Activated CD4-positive, alpha-beta memory T cell treated with anti-CD3 and anti-CD28 coated beads for 36 hours (primary cell): ENCODE measurements at regions not wholly inside any gene's neighbourhood (a gene's known extent, or its start where the extent isn't known, plus 50 kb on each side); places are given as distances from the start of the nearest gene placed in this dataset.

Experiments used
- CTCF ChIA-PET: fragments of 350-600 bp; sonication (Branson Sonifier 250); formaldehyde crosslinking; loops from one replicate; lab custom pipeline; 2021; ENCODE audit warnings: antibody characterized with exemption, inconsistent platforms; lab: Charles Lee
- POLR2A ChIA-PET: fragments of 350-600 bp; sonication (Branson Sonifier 250); formaldehyde crosslinking; loops from one replicate; lab custom pipeline; 2021; ENCODE audit warnings: antibody characterized with exemption; lab: Charles Lee
- DNase-seq: peaks from one replicate; pipeline ENCODE4 v3.0.0-alpha.2; 2020
- H3K27ac Mint-ChIP-seq: one replicate; pipeline ENCODE4 v1.8.0; 2021; ENCODE audit warnings: mixed read lengths
- H3K27me3 Mint-ChIP-seq: one replicate; pipeline ENCODE4 v1.8.0; 2021; ENCODE audit warnings: mixed read lengths
- H3K36me3 Mint-ChIP-seq: one replicate; pipeline ENCODE4 v1.8.0; 2021; ENCODE audit warnings: mixed read lengths
- H3K4me1 Mint-ChIP-seq: one replicate; pipeline ENCODE4 v1.8.0; 2021; ENCODE audit warnings: low read depth, mixed read lengths
- H3K4me3 Mint-ChIP-seq: one replicate; pipeline ENCODE4 v1.8.0; 2021; ENCODE audit warnings: mild to moderate bottlenecking, mixed read lengths
- H3K9me3 Mint-ChIP-seq: one replicate; pipeline ENCODE4 v1.8.0; 2021; ENCODE audit warnings: mixed read lengths
- intact Hi-C: fragments of 100-400 bp; cut with micrococcal nuclease; formaldehyde crosslinking; loops from one replicate; pipeline ENCODE4 v1.15.1; 2023

DNA sequence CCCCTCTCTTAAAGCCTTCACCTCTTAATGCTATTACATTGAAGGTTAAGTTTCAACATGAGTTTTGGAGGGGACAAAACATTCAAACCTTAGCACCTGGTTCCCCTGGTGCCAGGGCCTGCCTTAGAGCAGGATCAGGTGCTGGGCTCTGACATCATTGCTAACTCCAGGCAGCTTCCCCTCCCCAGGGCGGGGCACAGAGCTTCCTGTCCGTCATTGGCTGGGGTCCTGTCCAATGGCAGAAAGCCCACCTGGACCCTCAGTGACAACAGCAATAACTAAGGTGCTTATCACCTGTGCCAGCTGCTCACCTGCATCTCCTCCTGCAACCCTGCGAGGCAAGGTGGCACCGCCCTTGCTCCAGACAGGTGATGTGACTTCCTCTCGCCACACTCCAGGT is 177.4 kb downstream of the NSG2 start:
- Mint-ChIP-seq H3K36me3 (no peaks in the 10 kb centered on the region), H3K4me1 (no peaks in the 10 kb centered on the region), H3K27ac (no peak overlapping the region), H3K4me3 (no peak overlapping the region), H3K27me3 (peaks cover 2% of the 10 kb centered on the region), H3K9me3 (peaks cover 4% of the 10 kb centered on the region)
- POLR2A ChIA-PET: no interaction called here
- intact Hi-C loops: no loop called here
- DNase-seq: no peak
- CTCF ChIA-PET: no interaction called here

DNA sequence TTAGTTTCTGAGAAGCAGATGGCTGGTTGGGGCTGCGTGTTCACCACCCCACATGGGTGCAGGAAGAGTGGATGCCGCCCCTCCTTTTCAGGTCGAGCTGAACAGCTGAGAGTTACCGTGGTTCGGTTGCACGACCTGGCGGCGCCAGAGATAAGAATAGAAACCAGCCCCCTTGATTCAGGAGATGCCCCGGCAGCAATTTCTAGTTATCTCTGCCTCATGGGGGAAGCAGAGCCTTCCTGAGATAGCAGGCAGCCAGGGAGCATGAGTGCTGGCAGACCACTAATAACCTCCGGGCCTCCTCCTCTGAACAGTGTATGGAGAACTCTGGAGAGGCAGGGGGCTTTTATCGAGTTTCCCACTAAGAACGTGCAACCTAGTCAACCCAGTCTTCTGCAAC is 177.8 kb downstream of the NSG2 start:
- no peak for DNase-seq
- peaks cover under 1% of the 10 kb centered on the region for H3K9me3 Mint-ChIP-seq
- H3K27ac Mint-ChIP-seq: no peak overlapping the region
- CTCF ChIA-PET: no interaction called here
- no peaks in the 10 kb centered on the region for H3K4me1 Mint-ChIP-seq
- intact Hi-C loops: no loop called here
- H3K27me3 Mint-ChIP-seq: peaks cover 2% of the 10 kb centered on the region
- POLR2A ChIA-PET: no interaction called here
- H3K36me3 Mint-ChIP-seq: no peaks in the 10 kb centered on the region
- H3K4me3 Mint-ChIP-seq: no peak overlapping the region

DNA sequence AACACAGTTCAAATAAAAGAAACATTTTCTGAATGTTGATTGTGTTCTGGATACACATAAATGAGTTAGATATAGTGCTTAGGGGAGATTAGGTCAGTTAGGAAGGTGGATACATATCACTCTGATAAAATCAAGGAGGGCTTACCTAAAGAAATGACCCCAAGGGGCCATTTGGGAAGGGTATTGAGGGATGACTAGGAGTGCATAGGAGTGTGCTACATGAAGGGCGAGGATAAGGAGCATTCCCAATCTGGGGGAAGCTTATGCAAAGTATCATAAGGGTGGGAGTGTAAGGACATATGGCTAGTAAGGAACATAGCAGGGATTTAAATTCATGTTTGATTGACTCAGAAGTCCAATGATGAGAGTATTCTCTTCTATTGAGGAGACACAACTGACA is 183.6 kb downstream of the NSG2 start:
- H3K27ac Mint-ChIP-seq: no peak overlapping the region
- DNase-seq: no peak
- H3K9me3 Mint-ChIP-seq: no peaks in the 10 kb centered on the region
- no peaks in the 10 kb centered on the region for H3K36me3 Mint-ChIP-seq
- H3K4me3 Mint-ChIP-seq: no peak overlapping the region
- ChIA-PET POLR2A (no interaction called here), CTCF (no interaction called here)
- no peaks in the 10 kb centered on the region for H3K4me1 Mint-ChIP-seq
- peaks cover 3% of the 10 kb centered on the region for H3K27me3 Mint-ChIP-seq
- intact Hi-C loops: no loop called here

DNA sequence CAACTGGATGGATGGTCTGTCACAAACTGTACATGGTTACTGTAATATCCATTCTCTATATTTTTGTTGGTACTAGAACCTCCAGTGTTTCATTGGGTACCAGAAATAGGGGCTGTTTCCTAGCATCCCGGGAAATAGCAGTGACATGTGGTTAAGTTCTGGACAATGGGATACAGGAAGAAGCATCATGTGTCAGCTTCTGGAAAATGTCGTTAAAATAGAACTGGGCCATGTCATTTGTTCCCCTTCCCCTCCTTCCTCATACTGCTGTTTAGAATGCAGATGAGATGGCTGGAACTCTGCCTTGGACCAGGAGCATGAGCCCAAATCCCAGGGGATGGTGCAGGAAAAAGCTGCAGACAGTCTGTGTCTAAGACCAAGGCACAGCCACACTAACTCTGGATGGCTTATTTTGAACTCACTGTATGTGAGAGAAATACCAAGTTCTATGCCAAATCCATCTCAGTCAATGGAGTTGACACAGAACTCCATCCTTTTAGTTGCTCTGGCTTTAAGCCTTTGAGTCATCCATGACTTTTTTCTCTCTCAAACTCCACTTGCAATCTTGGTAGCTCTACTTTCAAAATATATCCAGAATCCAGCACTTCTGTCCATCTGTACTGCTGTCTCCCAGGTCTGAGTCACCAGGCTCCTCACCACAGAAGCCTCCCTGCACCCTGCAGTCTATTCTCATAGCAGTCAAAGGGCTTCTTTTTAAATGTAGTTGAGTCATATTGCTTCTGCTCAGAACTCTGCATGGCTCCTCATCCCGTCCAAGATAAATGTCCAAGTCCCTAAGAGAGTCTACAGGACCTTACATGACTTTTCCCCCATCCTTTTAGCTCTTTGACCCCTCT is 184.2 kb downstream of the NSG2 start:
- Mint-ChIP-seq H3K9me3 (no peaks in the 10 kb centered on the region), H3K4me1 (no peaks in the 10 kb centered on the region), H3K4me3 (no peak overlapping the region), H3K27ac (no peak overlapping the region), H3K36me3 (no peaks in the 10 kb centered on the region), H3K27me3 (peaks cover 3% of the 10 kb centered on the region)
- ChIA-PET POLR2A (no interaction called here), CTCF (no interaction called here)
- DNase-seq: no peak
- intact Hi-C loops: no loop called here

DNA sequence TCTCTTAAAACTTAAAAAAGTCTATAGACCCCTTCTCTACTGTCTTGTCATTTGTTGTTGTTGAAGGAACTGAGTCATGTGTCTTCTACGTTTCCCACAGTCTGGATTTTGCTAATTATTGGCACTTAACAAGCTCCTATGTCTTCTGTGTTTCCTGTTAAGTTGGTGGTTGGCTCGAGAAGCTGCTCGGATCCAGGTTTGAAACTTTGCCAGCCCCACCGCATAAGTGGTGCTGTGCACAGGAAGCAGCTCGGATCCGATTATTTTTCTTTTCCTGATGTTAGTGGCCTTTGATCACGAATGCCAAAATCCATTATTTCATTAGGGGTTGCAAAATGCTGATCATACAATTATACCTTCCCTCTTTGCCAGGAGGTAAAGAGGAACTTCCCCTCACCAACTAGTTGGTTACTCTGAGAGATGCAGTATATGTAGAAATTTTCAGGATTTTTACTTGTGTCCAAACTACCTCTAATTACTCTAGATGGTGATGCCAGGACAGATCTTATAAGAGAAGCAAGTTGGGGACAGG is 186.5 kb downstream of the NSG2 start:
- H3K9me3 Mint-ChIP-seq: no peaks in the 10 kb centered on the region
- intact Hi-C loops: no loop called here
- ChIA-PET CTCF (no interaction called here), POLR2A (no interaction called here)
- no peaks in the 10 kb centered on the region for H3K36me3 Mint-ChIP-seq
- H3K27ac Mint-ChIP-seq: no peak overlapping the region
- H3K4me1 Mint-ChIP-seq: no peaks in the 10 kb centered on the region
- DNase-seq: no peak
- H3K4me3 Mint-ChIP-seq: no peak overlapping the region
- H3K27me3 Mint-ChIP-seq: peaks cover 4% of the 10 kb centered on the region

DNA sequence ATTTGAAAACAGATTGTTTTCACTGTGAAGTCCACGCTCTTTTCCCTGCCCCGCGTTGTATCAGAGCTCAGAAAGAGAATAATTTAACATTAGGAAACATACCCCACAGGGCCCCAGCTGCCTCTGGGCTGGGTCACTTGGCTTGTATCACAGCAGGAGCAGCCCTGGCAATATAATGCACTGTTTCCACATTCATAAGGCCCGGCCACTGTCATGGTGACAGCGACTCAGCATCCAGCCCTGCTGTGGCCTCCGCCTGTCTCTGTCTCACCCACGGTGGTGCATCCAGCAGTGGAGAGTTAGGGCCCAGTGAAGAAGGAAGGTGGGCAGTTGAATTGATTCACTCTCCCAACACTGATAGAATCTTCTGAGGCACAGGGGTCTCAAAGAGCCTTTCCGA is 188.9 kb downstream of the NSG2 start:
- intact Hi-C loops: no loop called here
- Mint-ChIP-seq H3K4me1 (no peaks in the 10 kb centered on the region), H3K36me3 (no peaks in the 10 kb centered on the region), H3K4me3 (no peak overlapping the region), H3K27ac (no peak overlapping the region), H3K9me3 (no peaks in the 10 kb centered on the region), H3K27me3 (peaks cover 4% of the 10 kb centered on the region)
- no peak for DNase-seq
- ChIA-PET POLR2A (no interaction called here), CTCF (no interaction called here)

DNA sequence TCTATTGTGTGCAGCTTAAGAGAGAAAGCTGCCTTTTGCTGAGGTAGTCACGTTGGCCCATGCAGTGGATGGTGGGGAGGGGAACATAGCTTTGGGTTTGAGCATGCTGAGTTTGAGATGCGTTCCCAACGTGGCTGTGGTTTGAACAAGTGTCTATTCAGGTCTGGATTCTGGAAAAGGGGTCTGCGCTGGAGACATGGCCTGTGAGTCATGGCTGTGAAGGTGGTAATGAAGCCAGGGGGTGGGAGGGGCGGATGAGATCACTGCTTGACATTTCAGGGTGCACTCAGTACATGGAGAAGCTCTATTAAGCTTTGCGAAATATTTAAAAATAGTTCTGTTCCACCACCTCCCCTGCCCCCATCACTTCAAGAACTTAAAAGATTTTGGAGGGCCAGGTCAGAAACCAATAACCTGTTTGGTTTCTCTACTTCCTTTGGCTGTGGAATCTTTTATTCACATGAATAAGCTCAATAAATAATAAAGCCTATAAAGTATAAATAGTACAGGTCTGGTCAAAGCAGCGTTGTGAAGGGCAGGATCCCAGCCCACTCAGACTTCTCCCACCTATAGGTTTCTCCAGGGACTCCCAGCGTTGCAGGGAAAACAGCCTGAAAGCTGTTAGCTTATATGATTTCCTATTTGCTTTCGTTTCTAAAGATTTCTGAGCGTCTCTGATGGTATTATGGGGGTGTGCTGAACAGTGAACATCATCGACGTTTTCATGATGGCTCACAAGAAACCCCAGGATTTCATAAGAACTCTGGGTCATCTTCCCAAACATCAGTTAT is 189.9 kb downstream of the NSG2 start:
- ChIA-PET CTCF (no interaction called here), POLR2A (no interaction called here)
- no peak for DNase-seq
- H3K36me3 Mint-ChIP-seq: no peaks in the 10 kb centered on the region
- H3K4me3 Mint-ChIP-seq: no peak overlapping the region
- no peak overlapping the region for H3K27ac Mint-ChIP-seq
- peaks cover 6% of the 10 kb centered on the region for H3K27me3 Mint-ChIP-seq
- H3K9me3 Mint-ChIP-seq: no peaks in the 10 kb centered on the region
- intact Hi-C loops: no loop called here
- no peaks in the 10 kb centered on the region for H3K4me1 Mint-ChIP-seq

DNA sequence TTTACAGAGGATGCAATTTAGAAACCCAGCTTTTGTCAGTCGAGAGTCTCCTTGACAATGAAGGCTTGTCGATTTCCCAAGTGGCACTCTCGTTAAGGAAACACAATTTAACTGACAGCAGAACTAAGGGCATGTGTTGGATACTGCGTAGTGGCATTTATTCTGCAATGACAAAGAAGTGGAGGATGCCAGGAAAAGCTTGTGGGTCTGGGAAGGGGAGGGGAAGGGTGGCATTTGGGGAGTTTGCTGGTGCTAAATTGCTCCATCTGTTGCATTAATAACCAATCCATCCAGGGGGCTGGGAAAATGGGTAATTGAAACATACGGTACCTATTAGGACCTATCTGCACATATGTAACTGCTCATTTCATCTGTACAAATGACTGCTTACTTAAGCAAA is 190.6 kb downstream of the NSG2 start:
- Mint-ChIP-seq H3K4me3 (no peak overlapping the region), H3K4me1 (no peaks in the 10 kb centered on the region), H3K27me3 (peaks cover 6% of the 10 kb centered on the region), H3K27ac (no peak overlapping the region), H3K36me3 (no peaks in the 10 kb centered on the region), H3K9me3 (no peaks in the 10 kb centered on the region)
- ChIA-PET CTCF (no interaction called here), POLR2A (no interaction called here)
- no peak for DNase-seq
- intact Hi-C loops: no loop called here

DNA sequence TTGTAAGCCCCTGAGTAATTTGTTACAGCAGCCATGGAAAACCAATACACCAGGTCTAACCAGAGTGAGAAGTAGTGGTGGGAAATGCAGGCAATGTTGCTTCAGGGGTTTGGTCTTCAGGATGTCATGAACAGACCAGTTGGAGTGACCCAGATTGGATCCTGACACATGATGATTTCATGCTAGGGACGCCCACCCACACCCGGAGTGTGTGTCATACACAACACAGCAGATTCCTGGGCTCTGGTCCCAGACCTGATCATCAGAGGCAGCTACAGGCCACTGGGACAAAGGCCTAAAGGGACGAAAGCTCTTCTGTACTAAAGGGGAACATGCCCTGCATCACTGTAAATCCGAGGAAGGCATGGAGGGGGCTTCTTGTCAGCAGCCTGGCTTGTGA is 194.2 kb downstream of the NSG2 start:
- CTCF ChIA-PET: no interaction called here
- Mint-ChIP-seq H3K9me3 (peaks cover 10% of the 10 kb centered on the region), H3K27ac (no peak overlapping the region), H3K4me1 (no peaks in the 10 kb centered on the region), H3K36me3 (no peaks in the 10 kb centered on the region), H3K27me3 (peaks cover 4% of the 10 kb centered on the region), H3K4me3 (no peak overlapping the region)
- intact Hi-C loops: no loop called here
- no peak for DNase-seq
- POLR2A ChIA-PET: no interaction called here

DNA sequence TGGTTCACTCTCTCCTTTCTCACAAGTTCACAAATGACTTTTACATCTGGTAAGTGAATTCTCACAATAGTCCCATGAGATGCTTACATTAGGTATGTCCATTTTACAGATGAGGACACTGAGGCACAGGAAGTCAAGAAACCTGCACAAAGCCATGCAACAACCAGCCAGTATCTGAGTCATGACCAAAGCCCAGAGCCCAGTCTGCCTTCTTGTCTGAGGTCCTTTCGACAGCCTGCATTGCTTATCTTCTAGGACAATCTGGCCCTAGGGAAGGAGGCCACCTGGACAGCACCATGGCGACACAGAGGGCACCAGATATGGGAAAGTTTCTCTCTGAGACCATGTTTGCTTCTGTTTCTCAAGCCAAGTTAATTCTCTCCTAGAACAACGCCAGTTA is 197.1 kb downstream of the NSG2 start:
- intact Hi-C loops: no loop called here
- Mint-ChIP-seq H3K27me3 (peaks cover 2% of the 10 kb centered on the region), H3K4me1 (no peaks in the 10 kb centered on the region), H3K27ac (no peak overlapping the region), H3K9me3 (peaks cover 10% of the 10 kb centered on the region), H3K4me3 (no peak overlapping the region), H3K36me3 (no peaks in the 10 kb centered on the region)
- POLR2A ChIA-PET: no interaction called here
- CTCF ChIA-PET: no interaction called here
- no peak for DNase-seq

DNA sequence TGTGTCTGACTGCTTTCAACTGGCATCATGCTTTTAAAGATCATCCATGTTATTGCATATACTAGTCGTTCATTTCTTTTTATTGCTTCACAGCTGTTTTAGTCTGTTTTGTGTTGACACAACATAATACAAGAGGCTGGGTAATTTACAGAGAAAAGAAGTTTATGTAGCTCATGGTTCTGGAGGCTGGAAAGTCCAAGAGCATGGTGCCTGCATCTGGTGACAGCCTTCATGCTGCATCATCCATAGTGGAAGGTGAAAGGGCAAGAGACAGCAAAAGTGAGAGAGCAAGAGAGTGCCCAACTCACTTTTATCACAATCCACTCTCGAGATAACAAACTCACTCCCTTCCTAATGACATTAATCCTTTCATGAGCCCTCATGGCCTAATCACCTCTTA is 198.4 kb downstream of the NSG2 start:
- no peak overlapping the region for H3K27ac Mint-ChIP-seq
- H3K27me3 Mint-ChIP-seq: peaks cover 2% of the 10 kb centered on the region
- peaks cover 10% of the 10 kb centered on the region for H3K9me3 Mint-ChIP-seq
- POLR2A ChIA-PET: no interaction called here
- H3K4me1 Mint-ChIP-seq: no peaks in the 10 kb centered on the region
- H3K36me3 Mint-ChIP-seq: no peaks in the 10 kb centered on the region
- no peak overlapping the region for H3K4me3 Mint-ChIP-seq
- DNase-seq: no peak
- CTCF ChIA-PET: no interaction called here
- intact Hi-C loops: no loop called here

DNA sequence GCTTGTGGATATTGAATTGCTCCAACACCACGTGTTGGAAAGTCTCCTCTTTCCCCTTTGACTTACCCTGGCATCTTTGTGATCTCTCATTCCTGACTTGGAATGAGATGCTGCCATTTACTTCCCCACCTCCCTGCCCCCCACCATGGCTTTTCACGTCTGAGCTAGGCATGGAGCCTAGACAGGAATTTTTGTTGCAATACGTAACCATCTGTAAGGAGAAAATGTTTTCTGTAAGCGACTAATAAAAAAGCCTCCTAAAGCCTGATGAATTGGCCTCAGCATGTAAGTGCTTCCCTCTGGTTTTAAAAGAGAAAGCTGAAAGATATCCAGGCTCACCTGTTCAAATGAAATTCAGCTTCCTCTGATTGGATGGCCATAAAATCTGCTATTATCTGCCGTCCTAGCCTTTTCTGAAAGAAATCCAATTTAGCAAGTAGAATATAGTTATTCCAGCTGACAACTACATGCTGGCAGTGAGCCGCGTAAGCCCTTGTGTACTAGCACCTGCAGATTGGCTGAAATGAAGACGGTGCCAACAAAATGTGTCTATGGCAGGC is 200.1 kb downstream of the NSG2 start:
- ChIA-PET POLR2A (no interaction called here), CTCF (no interaction called here)
- DNase-seq: no peak
- Mint-ChIP-seq H3K4me1 (no peaks in the 10 kb centered on the region), H3K4me3 (no peak overlapping the region), H3K27me3 (peaks cover 2% of the 10 kb centered on the region), H3K36me3 (no peaks in the 10 kb centered on the region), H3K27ac (no peak overlapping the region), H3K9me3 (peaks cover 10% of the 10 kb centered on the region)
- intact Hi-C loops: no loop called here
